ENCODE measurements at regions not wholly inside any gene's neighbourhood (a gene's known extent, or its start where the extent isn't known, plus 50 kb on each side); places are given as distances from the start of the nearest gene placed in this dataset.
A peak's percentile ranks its signal among the peaks of the same experiment; 100 is the strongest.

- H3K9me3 ChIP-seq (ENCODE audit: low read depth, low read length), result no peaks in the 10 kb centered on the region
- H3K79me2 ChIP-seq (ENCODE audit: insufficient read depth, low read length), result no peaks in the 10 kb centered on the region
- H3K36me3 ChIP-seq (ENCODE audit: insufficient read depth, low read length), result no peaks in the 10 kb centered on the region
- H4K20me1 ChIP-seq (ENCODE audit: insufficient read depth, low read length), result no peaks in the 10 kb centered on the region
- H2AFZ ChIP-seq (ENCODE audit: low read length), result no peak overlapping the region
- DNase-seq (ENCODE audit: insufficient read length, low spot score, missing footprints), result no peak
- H3K4me1 ChIP-seq (ENCODE audit: insufficient read depth, low read length), result no peaks in the 10 kb centered on the region
- H3K4me3 ChIP-seq (ENCODE audit: insufficient read depth, low read length), result no peak overlapping the region
- H3K27ac ChIP-seq (ENCODE audit: low read depth, low read length), result no peak overlapping the region
- no peak overlapping the region for H3K4me2 ChIP-seq (ENCODE audit: insufficient read depth, low read length)
- H3K27me3 ChIP-seq (ENCODE audit: insufficient read depth, low read length), result no peaks in the 10 kb centered on the region
- no peak for TF ChIP-seq CTCF (IDR thresholded peaks at IDR 0.05; ENCODE audit: extremely low read depth, low read depth, low read length)
Observed at GRCh38 chr11:38461751-38462150, 1863.7 kb upstream of the RAG2 start.

GRCh38 chr11:38460896-38461295 is 1862.9 kb upstream of the RAG2 start:
- Histone ChIP-seq H3K36me3 (ENCODE audit: insufficient read depth, low read length) (no peaks in the 10 kb centered on the region), H3K4me3 (ENCODE audit: insufficient read depth, low read length) (no peak overlapping the region), H3K4me2 (ENCODE audit: insufficient read depth, low read length) (peak overlapping the region; percentile 23), H3K27ac (ENCODE audit: low read depth, low read length) (peak overlapping the region; percentile 68), H4K20me1 (ENCODE audit: insufficient read depth, low read length) (no peaks in the 10 kb centered on the region), H3K27me3 (ENCODE audit: insufficient read depth, low read length) (no peaks in the 10 kb centered on the region), H3K79me2 (ENCODE audit: insufficient read depth, low read length) (no peaks in the 10 kb centered on the region), H3K4me1 (ENCODE audit: insufficient read depth, low read length) (no peaks in the 10 kb centered on the region), H3K9me3 (ENCODE audit: low read depth, low read length) (no peaks in the 10 kb centered on the region), H2AFZ (ENCODE audit: low read length) (no peak overlapping the region)
- no peak for DNase-seq (ENCODE audit: insufficient read length, low spot score, missing footprints)
- TF ChIP-seq CTCF (IDR thresholded peaks at IDR 0.05; ENCODE audit: extremely low read depth, low read depth, low read length), result no peak

DNA sequence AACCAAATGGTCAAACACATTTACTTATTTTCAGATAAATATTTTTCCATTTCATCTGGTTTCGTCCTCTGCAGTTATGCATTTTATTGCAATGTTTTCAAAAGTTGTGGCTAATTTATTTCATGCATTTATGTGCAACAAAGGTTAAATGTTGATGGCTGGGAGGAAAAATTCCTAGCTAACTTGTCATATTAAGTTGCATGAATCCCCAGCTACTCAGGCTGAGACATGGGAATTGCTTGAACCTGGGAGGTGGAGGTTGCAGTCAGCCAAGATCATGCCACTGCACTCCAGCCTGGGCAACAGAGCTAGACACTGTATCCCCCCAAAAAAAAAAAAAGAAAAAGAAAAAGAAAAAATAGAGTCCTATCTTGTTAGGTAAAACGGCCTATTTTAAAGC is 1862.4 kb upstream of the RAG2 start:
- H3K27ac ChIP-seq (ENCODE audit: low read depth, low read length), result peak overlapping the region; percentile 68
- no peak for DNase-seq (ENCODE audit: insufficient read length, low spot score, missing footprints)
- H3K4me2 ChIP-seq (ENCODE audit: insufficient read depth, low read length), result peak overlapping the region; percentile 23
- no peaks in the 10 kb centered on the region for H3K27me3 ChIP-seq (ENCODE audit: insufficient read depth, low read length)
- no peaks in the 10 kb centered on the region for H3K9me3 ChIP-seq (ENCODE audit: low read depth, low read length)
- H3K4me3 ChIP-seq (ENCODE audit: insufficient read depth, low read length), result no peak overlapping the region
- no peaks in the 10 kb centered on the region for H3K36me3 ChIP-seq (ENCODE audit: insufficient read depth, low read length)
- no peak for TF ChIP-seq CTCF (IDR thresholded peaks at IDR 0.05; ENCODE audit: extremely low read depth, low read depth, low read length)
- no peaks in the 10 kb centered on the region for H4K20me1 ChIP-seq (ENCODE audit: insufficient read depth, low read length)
- H3K79me2 ChIP-seq (ENCODE audit: insufficient read depth, low read length), result no peaks in the 10 kb centered on the region
- H3K4me1 ChIP-seq (ENCODE audit: insufficient read depth, low read length), result no peaks in the 10 kb centered on the region
- H2AFZ ChIP-seq (ENCODE audit: low read length), result no peak overlapping the region

GRCh38 chr11:38456371-38456770 is 1858.3 kb upstream of the RAG2 start:
- Histone ChIP-seq H2AFZ (ENCODE audit: low read length) (no peak overlapping the region), H3K4me3 (ENCODE audit: insufficient read depth, low read length) (no peak overlapping the region), H4K20me1 (ENCODE audit: insufficient read depth, low read length) (no peaks in the 10 kb centered on the region), H3K79me2 (ENCODE audit: insufficient read depth, low read length) (no peaks in the 10 kb centered on the region), H3K27me3 (ENCODE audit: insufficient read depth, low read length) (no peaks in the 10 kb centered on the region), H3K9me3 (ENCODE audit: low read depth, low read length) (no peaks in the 10 kb centered on the region), H3K27ac (ENCODE audit: low read depth, low read length) (no peak overlapping the region), H3K36me3 (ENCODE audit: insufficient read depth, low read length) (no peaks in the 10 kb centered on the region), H3K4me1 (ENCODE audit: insufficient read depth, low read length) (no peaks in the 10 kb centered on the region), H3K4me2 (ENCODE audit: insufficient read depth, low read length) (no peak overlapping the region)
- TF ChIP-seq CTCF (IDR thresholded peaks at IDR 0.05; ENCODE audit: extremely low read depth, low read depth, low read length), result no peak
- DNase-seq (ENCODE audit: insufficient read length, low spot score, missing footprints), result no peak

All from osteoblast (primary cell).